Adrenal gland (tissue), 9 donors: ENCODE measurements at regions not wholly inside any gene's neighbourhood (a gene's known extent, or its start where the extent isn't known, plus 50 kb on each side); places are given as distances from the start of the nearest gene placed in this dataset.

Source experiments
- DNase-seq, 7 donors: peaks; one replicate each; pipeline ENCODE4 v3.0.0-alpha.2; 2019 to 2020
- H3K27ac ChIP-seq, 5 donors: fragments of 200-600 bp; sonication (generic) in 4 of 5; 1 replicate in 3 of 5; 2 replicates in 2 of 5; pipeline versions ENCODE4 v1.5.1 to v1.8.0; 2016 to 2020; ENCODE audit warnings: mild to moderate bottlenecking in 1 of 5
- H3K27me3 ChIP-seq: fragments of 200-600 bp; 2 replicates; pipeline ENCODE4 v1.8.0; 2021
- H3K36me3 ChIP-seq, 2 donors: fragments of 200-600 bp; replicated peaks in 1 of 2; 1 replicate in 1 of 2; 2 replicates in 1 of 2; pipeline versions ENCODE4 v1.5.1 to v1.8.0; 2018 to 2022
- H3K4me1 ChIP-seq, 2 donors: fragments of 200-600 bp; replicated peaks in 1 of 2; 1 replicate in 1 of 2; 2 replicates in 1 of 2; pipeline versions ENCODE4 v1.5.1 to v1.8.0; 2018 to 2021
- H3K4me3 ChIP-seq, 4 donors: fragments of 200-600 bp; sonication (generic) in 3 of 4; one replicate each; pipeline ENCODE4 v1.5.1; 2016 to 2018
- H3K9me3 ChIP-seq, 3 donors: fragments of 200-600 bp; sonication (generic) in 1 of 3; replicated peaks in 1 of 3; 1 replicate in 2 of 3; 2 replicates in 1 of 3; pipeline versions ENCODE4 v1.5.1 to v1.8.0; 2016 to 2021
- POLR2A ChIP-seq, 2 donors: fragments of 450-650 bp; IDR thresholded peaks; one replicate each; pipeline ENCODE4 v1.6.1; 2017; ENCODE audit warnings: antibody characterized with exemption in 2 of 2, mild to moderate bottlenecking in 2 of 2, moderate library complexity in 1 of 2
- WGBS, 4 donors: extraction: QIAGEN DNeasy Blood & Tissue Kit in 2 of 4; methylation state at CpG; one replicate each; pipeline versions ENCODE4 v1.1.5 to v1.1.7; 2013 to 2017; 5-methylcytosine and 5-hydroxymethylcytosine counted together
- intact Hi-C, 2 donors: fragments of 100-400 bp; cut with DNase I; formaldehyde crosslinking; loops; one replicate each; pipeline versions ENCODE4 v1.14.1 to v1.15.0; 2022 to 2023
- TF ChIP-seq, protein P1 (sequence below), 6 experiments: fragments of 450-650 bp in 4 of 6; fragments of 200-600 bp in 2 of 6; sonication (generic) in 1 of 6; IDR thresholded peaks; 1 replicate in 5 of 6; 2 replicates in 1 of 6; pipeline versions ENCODE4 v1.5.1 to v1.8.0; 2016 to 2021; ENCODE audit warnings: antibody characterized with exemption in 6 of 6, mild to moderate bottlenecking in 2 of 6, moderate library complexity in 1 of 6
- donor health status: healthy with polysubstance abuse.
- donor health status: Bipolar disorder and iron deficiency.
- donor health status: DM: yes; HTN: yes; CAD: no.
- donor health status: DM: no; HTN: no; CAD: no.
- donor health status: DM: no; HTN: no; CAD: no.

DNA sequence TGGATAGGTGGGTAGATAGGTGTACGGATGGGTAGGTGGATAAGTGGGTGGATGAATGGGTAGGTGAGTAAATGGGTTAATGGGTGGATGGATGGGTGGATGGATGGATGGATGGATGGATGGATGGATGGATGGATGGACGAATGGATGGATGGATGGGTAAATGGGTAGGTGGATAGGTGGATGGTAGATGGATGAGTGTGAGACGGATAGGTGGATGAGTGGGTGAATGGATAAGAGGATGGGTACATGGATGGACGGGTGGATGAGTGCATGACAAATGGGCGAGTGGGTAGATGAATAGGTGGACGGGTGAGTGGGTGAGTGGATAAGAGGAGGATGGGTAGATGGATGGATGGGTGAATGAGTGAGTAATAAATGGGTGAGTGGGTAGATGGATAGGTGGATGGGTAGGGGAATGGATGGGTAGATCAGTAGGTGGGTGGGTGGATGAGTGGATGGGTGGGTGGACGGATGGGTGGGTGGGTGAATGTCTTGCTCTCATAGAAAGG, 179.2 kb downstream of the FGF18 start:
- WGBS, 4 donors = 69 to 81% (median 73%) methylated on average over 7 of the region's 7 CpGs
- no peaks in the 10 kb centered on the region for H3K9me3 ChIP-seq
- intact Hi-C loops = no loop called here
- TF ChIP-seq, protein P1, sequence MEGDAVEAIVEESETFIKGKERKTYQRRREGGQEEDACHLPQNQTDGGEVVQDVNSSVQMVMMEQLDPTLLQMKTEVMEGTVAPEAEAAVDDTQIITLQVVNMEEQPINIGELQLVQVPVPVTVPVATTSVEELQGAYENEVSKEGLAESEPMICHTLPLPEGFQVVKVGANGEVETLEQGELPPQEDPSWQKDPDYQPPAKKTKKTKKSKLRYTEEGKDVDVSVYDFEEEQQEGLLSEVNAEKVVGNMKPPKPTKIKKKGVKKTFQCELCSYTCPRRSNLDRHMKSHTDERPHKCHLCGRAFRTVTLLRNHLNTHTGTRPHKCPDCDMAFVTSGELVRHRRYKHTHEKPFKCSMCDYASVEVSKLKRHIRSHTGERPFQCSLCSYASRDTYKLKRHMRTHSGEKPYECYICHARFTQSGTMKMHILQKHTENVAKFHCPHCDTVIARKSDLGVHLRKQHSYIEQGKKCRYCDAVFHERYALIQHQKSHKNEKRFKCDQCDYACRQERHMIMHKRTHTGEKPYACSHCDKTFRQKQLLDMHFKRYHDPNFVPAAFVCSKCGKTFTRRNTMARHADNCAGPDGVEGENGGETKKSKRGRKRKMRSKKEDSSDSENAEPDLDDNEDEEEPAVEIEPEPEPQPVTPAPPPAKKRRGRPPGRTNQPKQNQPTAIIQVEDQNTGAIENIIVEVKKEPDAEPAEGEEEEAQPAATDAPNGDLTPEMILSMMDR (IDR thresholded peaks at IDR 0.05) = no peak
- TF ChIP-seq POLR2A (IDR thresholded peaks at IDR 0.05) = no peak
- no peaks in the 10 kb centered on the region for H3K27me3 ChIP-seq
- H3K4me1 ChIP-seq = no peaks in the 10 kb centered on the region
- H3K36me3 ChIP-seq = no peaks in the 10 kb centered on the region
- no peak for DNase-seq
- no peak overlapping the region for H3K4me3 ChIP-seq
- H3K27ac ChIP-seq = no peak overlapping the region

DNA sequence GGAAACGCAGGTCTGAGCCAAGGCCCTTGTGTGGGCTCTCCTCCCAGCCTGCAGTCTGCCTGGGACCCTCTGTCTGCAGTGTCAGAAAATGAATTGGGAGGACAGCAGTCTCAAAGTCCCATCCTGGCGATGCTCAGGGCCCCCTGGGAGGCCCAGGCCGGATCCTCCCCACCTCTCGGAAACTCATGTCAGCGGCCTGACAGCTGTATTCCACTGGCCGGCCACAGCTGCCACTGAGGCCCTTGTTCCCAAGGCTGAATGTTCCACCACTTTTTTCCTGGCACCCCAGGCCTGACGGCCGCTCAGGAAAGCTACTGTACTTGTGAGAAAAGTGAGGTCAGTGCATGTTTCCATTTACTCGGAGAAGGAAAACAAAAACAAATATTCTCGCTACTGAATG, 180.0 kb downstream of the FGF18 start:
- intact Hi-C loops = no loop called here

DNA sequence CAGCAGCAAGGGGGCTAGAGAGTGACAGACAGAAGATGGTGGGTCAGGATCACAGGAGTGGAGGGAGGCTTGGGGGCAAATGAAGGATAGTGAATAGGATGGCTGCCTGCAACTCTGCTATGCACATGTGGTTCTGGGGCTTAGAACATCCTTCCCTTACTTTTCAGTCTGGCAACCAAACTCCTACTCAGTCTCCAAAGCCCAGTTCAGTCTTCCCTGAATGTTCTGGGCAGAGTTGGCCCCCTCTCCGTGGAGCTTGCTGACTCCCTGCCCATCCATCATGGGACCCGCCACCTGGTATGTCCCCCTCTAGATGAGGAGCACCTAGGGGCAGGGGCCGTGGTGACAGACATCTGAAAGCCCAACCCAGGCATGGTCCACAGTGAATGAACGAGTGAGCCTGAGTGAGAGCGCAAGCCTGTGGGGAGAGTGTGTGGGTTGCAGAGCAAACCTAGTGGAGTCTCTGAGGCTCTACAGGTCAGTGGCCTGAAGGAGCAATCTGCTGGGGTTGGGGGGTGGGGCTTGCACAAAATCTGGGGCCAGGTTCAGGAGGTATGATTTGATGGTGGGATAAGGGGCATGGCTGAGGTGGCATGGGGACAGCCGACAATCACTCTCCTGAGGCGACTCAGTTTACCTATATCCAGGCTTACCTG, 180.6 kb downstream of the FGF18 start:
- 78 to 89% (median 85%) methylated on average over 7 of the region's 7 CpGs for WGBS, 4 donors

More for the DNA sequence above, 180.0 kb downstream of the FGF18 start:
- H3K4me3 ChIP-seq = no peak overlapping the region
- no peaks in the 10 kb centered on the region for H3K36me3 ChIP-seq
- H3K4me1 ChIP-seq = no peaks in the 10 kb centered on the region
- no peak overlapping the region for H3K27ac ChIP-seq
- no peaks in the 10 kb centered on the region for H3K9me3 ChIP-seq
- DNase-seq = no peak
- H3K27me3 ChIP-seq = no peaks in the 10 kb centered on the region
- TF ChIP-seq POLR2A (IDR thresholded peaks at IDR 0.05) = no peak
- TF ChIP-seq, protein P1 (IDR thresholded peaks at IDR 0.05) = no peak
- WGBS, 4 donors = 54 to 67% (median 65%) methylated on average over 8 to 10 of the region's 10 CpGs

DNA sequence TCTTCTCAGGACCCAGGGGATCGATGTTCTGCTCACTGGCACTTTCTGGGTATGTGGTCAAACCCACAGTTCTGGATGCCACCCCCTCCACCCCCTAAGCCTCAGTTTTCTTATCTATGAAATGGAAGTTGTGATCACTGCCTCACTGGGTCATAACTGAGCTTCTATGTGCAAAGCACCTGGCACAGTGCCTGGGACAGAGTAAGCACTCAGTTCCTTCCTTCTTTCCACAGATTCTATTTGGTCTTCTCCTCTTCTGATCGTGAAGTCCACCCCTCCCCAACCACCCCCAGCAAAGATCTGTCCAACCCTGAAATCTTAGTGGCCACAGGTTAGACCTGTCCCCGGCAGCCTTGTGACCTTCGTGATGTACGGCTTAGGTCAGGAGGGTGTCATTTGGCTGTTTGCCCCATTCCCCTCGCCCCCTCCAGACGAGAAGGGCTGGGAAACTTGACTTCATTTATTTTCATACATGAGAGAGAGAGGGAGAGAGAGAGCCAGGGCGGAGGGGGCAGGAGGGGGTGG, 181.4 kb downstream of the FGF18 start:
- WGBS, 4 donors = 12 to 16% (median 14%) methylated on average over 6 to 8 of the region's 8 CpGs

More for the DNA sequence above, 180.6 kb downstream of the FGF18 start:
- no peaks in the 10 kb centered on the region for H3K36me3 ChIP-seq
- no peaks in the 10 kb centered on the region for H3K9me3 ChIP-seq
- H3K4me1 ChIP-seq = no peaks in the 10 kb centered on the region
- H3K27me3 ChIP-seq = no peaks in the 10 kb centered on the region
- TF ChIP-seq, protein P1 (IDR thresholded peaks at IDR 0.05) = no peak
- no peak for TF ChIP-seq POLR2A (IDR thresholded peaks at IDR 0.05)
- H3K27ac ChIP-seq = no peak overlapping the region
- intact Hi-C loops = no loop called here
- DNase-seq = no peak
- no peak overlapping the region for H3K4me3 ChIP-seq

More for the DNA sequence above, 181.4 kb downstream of the FGF18 start:
- Histone ChIP-seq H3K4me1 (no peaks in the 10 kb centered on the region), H3K27me3 (no peaks in the 10 kb centered on the region), H3K36me3 (no peaks in the 10 kb centered on the region), H3K9me3 (no peaks in the 10 kb centered on the region), H3K27ac (no peak overlapping the region), H3K4me3 (no peak overlapping the region)
- intact Hi-C loops = no loop called here
- peak in 6 of 7 donors; percentile 25 to 60 (median 38) for DNase-seq
- no peak for TF ChIP-seq POLR2A (IDR thresholded peaks at IDR 0.05)
